Skin epidermis (tissue), 12 donors: ENCODE measurements at regions not wholly inside any gene's neighbourhood (a gene's known extent, or its start where the extent isn't known, plus 50 kb on each side); places are given as distances from the start of the nearest gene placed in this dataset.
"Not testable (repeated sequence)": the region's sequence is repeated elsewhere in the genome, so short reads cannot be mapped to it uniquely, and the experiment has no call there.

Experiments
- H3K27ac ChIP-seq, 21 experiments: fragments of 200-600 bp; sonication (generic) in 11 of 21; one replicate each; pipeline ENCODE4 v1.5.0; 2020; ENCODE audit warnings: mild to moderate bottlenecking in 3 of 21, inconsistent platforms in 2 of 21, moderate library complexity in 2 of 21
- H3K4me3 ChIP-seq, 7 experiments: fragments of 200-600 bp; sonication (generic) in 2 of 7; one replicate each; pipeline ENCODE4 v1.5.0; 2020; ENCODE audit warnings: inconsistent platforms in 2 of 7, mild to moderate bottlenecking in 2 of 7, moderate library complexity in 1 of 7

GRCh38 chr1:187842406-187843165, 1013.8 kb downstream of the PLA2G4A start:
- no peak overlapping the region for H3K4me3 ChIP-seq
- no peak overlapping the region for H3K27ac ChIP-seq

GRCh38 chr1:187844313-187844712, 1015.6 kb downstream of the PLA2G4A start:
- Histone ChIP-seq H3K27ac (no peak overlapping the region), H3K4me3 (no peak overlapping the region)

- Histone ChIP-seq H3K27ac (no peak overlapping the region), H3K4me3 (no peak overlapping the region)
Measured at GRCh38 chr1:187847531-187847930, 1018.8 kb downstream of the PLA2G4A start.

- Histone ChIP-seq H3K27ac (no peak overlapping the region), H3K4me3 (no peak overlapping the region)
Measured at GRCh38 chr1:187848321-187848720, 1019.6 kb downstream of the PLA2G4A start.

GRCh38 chr1:187850146-187850545, 1021.4 kb downstream of the PLA2G4A start:
- H3K27ac ChIP-seq, H3K4me3 ChIP-seq: not testable (repeated sequence)

- Histone ChIP-seq H3K4me3 (no peak overlapping the region), H3K27ac (no peak overlapping the region)
Measured at GRCh38 chr1:187853505-187853904, 1024.8 kb downstream of the PLA2G4A start.

- no peak overlapping the region for H3K27ac ChIP-seq
Measured at GRCh38 chr1:187854457-187854856, 1025.7 kb downstream of the PLA2G4A start.

GRCh38 chr1:187862506-187862905, 1033.8 kb downstream of the PLA2G4A start:
- H3K4me3 ChIP-seq = no peak overlapping the region
- H3K27ac ChIP-seq = no peak overlapping the region

More at GRCh38 chr1:187854457-187854856, 1025.7 kb downstream of the PLA2G4A start:
- H3K4me3 ChIP-seq = no peak overlapping the region

GRCh38 chr1:187870552-187870951, 1041.8 kb downstream of the PLA2G4A start:
- Histone ChIP-seq H3K27ac (no peak overlapping the region), H3K4me3 (no peak overlapping the region)

GRCh38 chr1:187871177-187871845, 1042.6 kb downstream of the PLA2G4A start:
- Histone ChIP-seq H3K27ac (no peak overlapping the region), H3K4me3 (no peak overlapping the region)

GRCh38 chr1:187872550-187872949, 1043.8 kb downstream of the PLA2G4A start:
- Histone ChIP-seq H3K4me3 (no peak overlapping the region), H3K27ac (no peak overlapping the region)

- H3K27ac ChIP-seq = no peak overlapping the region
- no peak overlapping the region for H3K4me3 ChIP-seq
Measured at GRCh38 chr1:187873126-187873525, 1044.4 kb downstream of the PLA2G4A start.

GRCh38 chr1:187876775-187877174, 1048.0 kb downstream of the PLA2G4A start:
- H3K4me3 ChIP-seq = no peak overlapping the region
- no peak overlapping the region for H3K27ac ChIP-seq

GRCh38 chr1:187877220-187877619, 1048.5 kb downstream of the PLA2G4A start:
- no peak overlapping the region for H3K4me3 ChIP-seq

GRCh38 chr1:187878883-187879282, 1050.1 kb downstream of the PLA2G4A start:
- no peak overlapping the region for H3K27ac ChIP-seq

More at GRCh38 chr1:187877220-187877619, 1048.5 kb downstream of the PLA2G4A start:
- no peak overlapping the region for H3K27ac ChIP-seq

GRCh38 chr1:187883356-187883755, 1054.6 kb downstream of the PLA2G4A start:
- Histone ChIP-seq H3K4me3 (no peak overlapping the region), H3K27ac (no peak overlapping the region)

More at GRCh38 chr1:187878883-187879282, 1050.1 kb downstream of the PLA2G4A start:
- H3K4me3 ChIP-seq = no peak overlapping the region

- no peak overlapping the region for H3K4me3 ChIP-seq
- no peak overlapping the region for H3K27ac ChIP-seq
Measured at GRCh38 chr1:187891993-187892682, 1063.4 kb downstream of the PLA2G4A start.

- no peak overlapping the region for H3K4me3 ChIP-seq
- no peak overlapping the region for H3K27ac ChIP-seq
Measured at GRCh38 chr1:187892683-187893039, 1063.9 kb downstream of the PLA2G4A start.

GRCh38 chr1:187893471-187893870, 1064.7 kb downstream of the PLA2G4A start:
- Histone ChIP-seq H3K4me3 (no peak overlapping the region), H3K27ac (no peak overlapping the region)

GRCh38 chr1:187894349-187894748, 1065.6 kb downstream of the PLA2G4A start:
- no peak overlapping the region for H3K4me3 ChIP-seq
- H3K27ac ChIP-seq = no peak overlapping the region

GRCh38 chr1:187903223-187903622, 1074.5 kb downstream of the PLA2G4A start:
- H3K4me3 ChIP-seq = no peak overlapping the region

More at GRCh38 chr1:187903223-187903622, 1074.5 kb downstream of the PLA2G4A start:
- H3K27ac ChIP-seq = no peak overlapping the region
